A549 (cell line): ENCODE measurements at regions not wholly inside any gene's neighbourhood (a gene's known extent, or its start where the extent isn't known, plus 50 kb on each side); places are given as distances from the start of the nearest gene placed in this dataset.

ENCODE experiments used
- ATAC-seq, 2 experiments: fragments of 200-7000 bp in 1 of 2; fragments of >200 bp in 1 of 2; cut with Nextera tagmentation in 1 of 2; cut with Tn5 transposase in 1 of 2; 3 replicates each; pipeline versions ENCODE4 v1.8.0 to v1.9.1; 2018 to 2020; ENCODE audit warnings: mild to moderate bottlenecking in 1 of 2, moderate library complexity in 1 of 2
- CTCF ChIA-PET: fragments of 300-600 bp; sonication (Branson Sonifier 250); formaldehyde crosslinking; extraction: SDS; loops from one replicate; lab custom pipeline; 2021; ENCODE audit warnings: antibody characterized with exemption, inconsistent platforms; lab: Yijun Ruan, JAX
- POLR2A ChIA-PET: fragments of 350-600 bp; formaldehyde crosslinking; extraction: SDS; loops from one replicate; lab custom pipeline; 2021; ENCODE audit warnings: antibody characterized with exemption, inconsistent platforms; lab: Yijun Ruan, JAX
- DNase-seq, 2 experiments: peaks; one replicate each; pipeline versions ENCODE4 v3.0.0 to v3.0.0-alpha.2; 2011 to 2016; ENCODE audit warnings: low read depth in 1 of 2, low spot score in 1 of 2
- FAIRE-seq: peaks from 2 replicates; lab custom pipeline; 2011; peaks lifted over from hg19 to GRCh38; lab: Jason Lieb, UNC
- H3K27ac ChIP-seq, 2 experiments: fragments of >200 bp; sonication (Bioruptor Twin); formaldehyde crosslinking; 3 replicates each; pipeline ENCODE4 v1.5.1; 2016 to 2017
- H3K4me1 ChIP-seq: fragments of >200 bp; sonication (Bioruptor Twin); formaldehyde crosslinking; 3 replicates; pipeline ENCODE4 v1.6.1; 2016
- H3K4me2 ChIP-seq: fragments of >200 bp; sonication (Bioruptor Twin); formaldehyde crosslinking; 3 replicates; pipeline ENCODE4 v1.6.1; 2016
- H3K4me3 ChIP-seq: fragments of >200 bp; sonication (Bioruptor Twin); formaldehyde crosslinking; 3 replicates; pipeline ENCODE4 v1.5.1; 2016
- H3K9me3 ChIP-seq: fragments of >200 bp; sonication (Bioruptor Twin); formaldehyde crosslinking; 3 replicates; pipeline ENCODE4 v1.6.1; 2016
- ATOH8 ChIP-seq: fragments of 250-450 bp; sonication (Bioruptor Pico); IDR thresholded peaks from 2 replicates; pipeline ENCODE4 v1.5.0; 2020; ENCODE audit warnings: low read depth, mild to moderate bottlenecking, moderate library complexity
- BHLHE40 ChIP-seq: IDR thresholded peaks from 2 replicates; pipeline ENCODE4 v1.6.1; 2012; ENCODE audit warnings: low read depth, low read length, inconsistent platforms
- CBX2 ChIP-seq: fragments of 200-600 bp; sonication (generic); IDR thresholded peaks from 2 replicates; pipeline ENCODE4 v1.6.1; 2016; ENCODE audit warnings: low read depth, mild to moderate bottlenecking, borderline replicate concordance
- CEBPB ChIP-seq, 2 experiments: fragments of >200 bp in 1 of 2; sonication (Bioruptor Twin) in 1 of 2; formaldehyde crosslinking in 1 of 2; IDR thresholded peaks; 2 replicates each; pipeline ENCODE4 v1.6.1; 2012 to 2016
- CHD2 ChIP-seq: fragments of 150-350 bp; IDR thresholded peaks from 2 replicates; pipeline ENCODE4 v1.6.1; 2014; ENCODE audit warnings: low read length; ENCODE audit not compliant: partially characterized antibody
- EHMT2 ChIP-seq: fragments of 200-600 bp; sonication (generic); IDR thresholded peaks from 2 replicates; pipeline ENCODE4 v1.6.1; 2016; ENCODE audit warnings: antibody characterized with exemption, low read depth, mild to moderate bottlenecking, moderate library complexity
- EP300 ChIP-seq, 2 experiments: fragments of >200 bp; sonication (Bioruptor Twin); formaldehyde crosslinking; IDR thresholded peaks; 2 replicates in 1 of 2; 3 replicates in 1 of 2; pipeline ENCODE4 v1.6.1; 2016 to 2017
- ESRRA ChIP-seq: fragments of 150-350 bp; IDR thresholded peaks from 2 replicates; pipeline ENCODE4 v1.6.1; 2014; ENCODE audit warnings: mild to moderate bottlenecking, low read length, borderline replicate concordance
- HDAC2 ChIP-seq: fragments of 200-600 bp; sonication (generic); IDR thresholded peaks from 2 replicates; pipeline ENCODE4 v1.6.1; 2016
- KDM1A ChIP-seq: fragments of 200-600 bp; sonication (generic); IDR thresholded peaks from 2 replicates; pipeline ENCODE4 v1.6.1; 2016; ENCODE audit warnings: low read depth, mild to moderate bottlenecking
- MAFK ChIP-seq: fragments of 450-650 bp; IDR thresholded peaks from 2 replicates; pipeline ENCODE4 v1.6.1; 2014; ENCODE audit not compliant: partially characterized antibody
- MAZ ChIP-seq: fragments of 150-350 bp; IDR thresholded peaks from 2 replicates; pipeline ENCODE4 v1.6.1; 2014; ENCODE audit warnings: antibody characterized with exemption, low read depth, low read length, borderline replicate concordance
- MYC ChIP-seq: IDR thresholded peaks from 2 replicates; pipeline ENCODE4 v1.6.1; 2012; ENCODE audit warnings: mild to moderate bottlenecking, inconsistent platforms, low read length, improper control_type of control experiment, borderline replicate concordance
- NFE2L2 ChIP-seq: fragments of 150-350 bp; conservative IDR thresholded peaks from 2 replicates; pipeline ENCODE4 v1.6.1; 2014; ENCODE audit warnings: low read length
- NR3C1 ChIP-seq: fragments of >200 bp; sonication (Bioruptor Twin); formaldehyde crosslinking; IDR thresholded peaks from 3 replicates; pipeline ENCODE4 v1.6.1; 2017
- PHF8 ChIP-seq: fragments of 200-600 bp; sonication (generic); IDR thresholded peaks from 2 replicates; pipeline ENCODE4 v1.6.1; 2016; ENCODE audit warnings: low read depth, mild to moderate bottlenecking, antibody characterized with exemption, moderate library complexity, borderline replicate concordance
- POLR2A ChIP-seq: IDR thresholded peaks from 2 replicates; pipeline ENCODE4 v1.6.1; 2012; ENCODE audit warnings: mild to moderate bottlenecking, low read length
- RAD21 ChIP-seq, 2 experiments: fragments of >200 bp in 1 of 2; sonication (Bioruptor Twin) in 1 of 2; formaldehyde crosslinking in 1 of 2; IDR thresholded peaks in 1 of 2; conservative IDR thresholded peaks in 1 of 2; 2 replicates in 1 of 2; 3 replicates in 1 of 2; pipeline ENCODE4 v1.6.1; 2012 to 2018; ENCODE audit warnings: inconsistent platforms in 1 of 2
- RARB ChIP-seq: fragments of 250-450 bp; sonication (Bioruptor Pico); IDR thresholded peaks from 2 replicates; pipeline ENCODE4 v1.8.0; 2021; ENCODE audit warnings: mild to moderate bottlenecking, moderate library complexity
- RCOR1 ChIP-seq: fragments of 150-350 bp; IDR thresholded peaks from 2 replicates; pipeline ENCODE4 v1.6.1; 2014; ENCODE audit warnings: antibody characterized with exemption, low read length, low read depth
- RFX5 ChIP-seq: fragments of 450-650 bp; IDR thresholded peaks from 2 replicates; pipeline ENCODE4 v1.7.1; 2014; ENCODE audit warnings: antibody characterized with exemption, mild to moderate bottlenecking, moderate library complexity
- ZC3H11A ChIP-seq: fragments of 450-650 bp; IDR thresholded peaks from 2 replicates; pipeline ENCODE4 v1.6.1; 2014; ENCODE audit warnings: antibody characterized with exemption, mild to moderate bottlenecking
- WGBS: methylation state at CpG from one replicate; pipeline ENCODE4 v1.1.6; 2017; ENCODE audit errors: missing lambda C conversion rate; 5-methylcytosine and 5-hydroxymethylcytosine counted together
- TF ChIP-seq, protein P1 (sequence below): IDR thresholded peaks from 2 replicates; pipeline ENCODE4 v1.6.1; 2012; ENCODE audit warnings: low read depth, borderline replicate concordance
- TF ChIP-seq, protein P2 (sequence below): IDR thresholded peaks from 2 replicates; pipeline ENCODE4 v1.6.1; 2012

GRCh38 chr11:23679041-23679440, 817.8 kb upstream of the LUZP2 start:
- CTCF ChIA-PET, result no interaction called here
- ATAC-seq (no peak), FAIRE-seq (no peak), DNase-seq (no peak)
- TF ChIP-seq PHF8 (no peak), RAD21 (conservative IDR thresholded peaks at IDR 0.05 in 1 of 2, IDR thresholded peaks at IDR 0.05 in 1 of 2) (no peak)
- Histone ChIP-seq H3K4me1 (no peaks in the 10 kb centered on the region), H3K27ac (no peak overlapping the region), H3K4me2 (no peak overlapping the region), H3K9me3 (no peaks in the 10 kb centered on the region), H3K4me3 (no peak overlapping the region)
- WGBS, result 29% methylated on average over 1 of the region's 1 CpG
- POLR2A ChIA-PET, result no interaction called here

DNA sequence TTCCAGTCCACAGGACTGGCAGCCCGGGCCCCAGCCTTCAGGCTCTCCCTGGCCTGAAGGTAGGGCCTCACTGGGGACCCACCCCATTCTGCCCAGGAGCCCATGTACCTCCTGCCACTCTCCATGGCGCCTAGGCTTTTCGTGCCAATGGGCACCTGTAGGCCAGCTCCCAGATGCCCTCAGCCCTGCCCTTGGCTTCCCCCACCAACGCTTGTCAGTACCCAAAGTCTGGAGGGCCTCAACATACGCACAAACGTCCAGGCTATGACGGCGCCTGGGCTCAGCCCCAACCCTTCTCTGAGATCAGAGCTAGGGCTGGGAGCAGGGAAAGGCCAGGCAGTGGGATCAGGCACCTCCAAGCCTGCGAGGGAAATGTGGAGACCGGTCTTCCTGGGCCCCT, 816.9 kb upstream of the LUZP2 start:
- Histone ChIP-seq H3K4me3 (no peak overlapping the region), H3K27ac (no peak overlapping the region), H3K4me2 (no peak overlapping the region)
- DNase-seq, result no peak
- WGBS, result 61% methylated on average over 3 of the region's 10 CpGs
- TF ChIP-seq ZC3H11A, result no peak
- no peak for TF ChIP-seq NFE2L2
- TF ChIP-seq, protein P1, sequence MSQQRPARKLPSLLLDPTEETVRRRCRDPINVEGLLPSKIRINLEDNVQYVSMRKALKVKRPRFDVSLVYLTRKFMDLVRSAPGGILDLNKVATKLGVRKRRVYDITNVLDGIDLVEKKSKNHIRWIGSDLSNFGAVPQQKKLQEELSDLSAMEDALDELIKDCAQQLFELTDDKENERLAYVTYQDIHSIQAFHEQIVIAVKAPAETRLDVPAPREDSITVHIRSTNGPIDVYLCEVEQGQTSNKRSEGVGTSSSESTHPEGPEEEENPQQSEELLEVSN, result no peak
- TF ChIP-seq CBX2, result no peak
- no peak for TF ChIP-seq RARB (CRISPR knock-in tag)
- TF ChIP-seq, protein P2, sequence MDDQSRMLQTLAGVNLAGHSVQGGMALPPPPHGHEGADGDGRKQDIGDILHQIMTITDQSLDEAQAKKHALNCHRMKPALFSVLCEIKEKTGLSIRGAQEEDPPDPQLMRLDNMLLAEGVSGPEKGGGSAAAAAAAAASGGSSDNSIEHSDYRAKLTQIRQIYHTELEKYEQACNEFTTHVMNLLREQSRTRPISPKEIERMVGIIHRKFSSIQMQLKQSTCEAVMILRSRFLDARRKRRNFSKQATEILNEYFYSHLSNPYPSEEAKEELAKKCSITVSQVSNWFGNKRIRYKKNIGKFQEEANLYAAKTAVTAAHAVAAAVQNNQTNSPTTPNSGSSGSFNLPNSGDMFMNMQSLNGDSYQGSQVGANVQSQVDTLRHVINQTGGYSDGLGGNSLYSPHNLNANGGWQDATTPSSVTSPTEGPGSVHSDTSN, result no peak
- TF ChIP-seq NR3C1, result no peak
- no peak for TF ChIP-seq RFX5
- no peak for TF ChIP-seq HDAC2
- no peak for TF ChIP-seq ESRRA
- no peak for TF ChIP-seq MYC
- TF ChIP-seq, all 56 proteins: peak for 0
- Histone ChIP-seq H3K9me3 (no peaks in the 10 kb centered on the region), H3K4me1 (no peaks in the 10 kb centered on the region)
- ATAC-seq (no peak), FAIRE-seq (no peak)
- POLR2A ChIA-PET, result no interaction called here
- CTCF ChIA-PET, result no interaction called here

GRCh38 chr11:23680488-23681230, 816.2 kb upstream of the LUZP2 start:
- Histone ChIP-seq H3K9me3 (no peaks in the 10 kb centered on the region), H3K4me1 (no peaks in the 10 kb centered on the region), H3K4me2 (no peak overlapping the region), H3K4me3 (no peak overlapping the region), H3K27ac (no peak overlapping the region)
- POLR2A ChIA-PET, result no interaction called here
- no peak for DNase-seq
- CTCF ChIA-PET, result no interaction called here
- no peak for FAIRE-seq
- WGBS, result 71% methylated on average over 12 of the region's 20 CpGs
- TF ChIP-seq CEBPB (IDR thresholded peaks at IDR 0.05) (no peak), MAZ (no peak), EP300 (IDR thresholded peaks at IDR 0.05) (no peak), RARB (CRISPR knock-in tag) (no peak), RFX5 (no peak), BHLHE40 (no peak), POLR2A (no peak), ATOH8 (CRISPR knock-in tag) (no peak), CHD2 (no peak), MAFK (no peak), CBX2 (no peak), KDM1A (no peak), EHMT2 (no peak), RCOR1 (no peak)
- no peak for ATAC-seq
